ENCODE measurements at regions not wholly inside any gene's neighbourhood (a gene's known extent, or its start where the extent isn't known, plus 50 kb on each side); places are given as distances from the start of the nearest gene placed in this dataset.
"Not testable (repeated sequence)": the region's sequence is repeated elsewhere in the genome, so short reads cannot be mapped to it uniquely, and the experiment has no call there.

DNA sequence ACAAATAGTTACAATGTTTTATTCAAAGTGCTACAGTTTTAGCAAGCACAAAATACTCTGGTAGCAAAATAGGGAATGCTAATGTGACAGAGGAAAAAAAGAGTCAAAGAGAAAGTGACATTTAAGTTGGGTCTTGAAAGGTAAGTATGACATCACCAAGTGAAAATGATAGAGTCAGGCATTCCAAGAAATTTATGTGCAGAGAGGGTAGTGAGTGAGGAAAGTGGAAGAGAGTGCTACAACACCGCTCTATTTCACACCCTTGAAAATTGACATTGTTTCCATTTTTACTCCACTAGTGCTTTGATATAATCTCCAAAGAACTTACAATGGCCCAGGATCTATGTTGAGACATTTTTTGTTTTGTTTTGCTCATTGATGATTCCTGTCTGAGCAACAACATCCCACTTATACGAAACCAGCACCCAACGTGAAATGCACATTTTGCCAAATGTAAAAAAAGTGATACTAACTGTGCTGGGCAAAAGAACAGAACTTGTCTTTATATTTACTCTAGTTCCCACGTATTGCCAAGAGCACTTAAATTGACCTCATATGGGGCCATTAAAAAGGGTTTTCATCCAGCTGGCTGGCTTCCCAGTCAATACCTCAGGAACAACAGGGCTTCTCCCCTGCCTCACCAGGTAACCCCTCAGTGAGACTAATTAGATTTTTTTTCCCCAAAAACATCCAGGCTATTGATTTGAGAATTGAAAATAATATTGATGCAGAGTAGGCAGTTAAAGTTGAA is 206.3 kb upstream of the NR5A2 start:
- DNase-seq (ENCODE audit: extremely low spot score, insufficient read length, low read depth) (no peak), FAIRE-seq (no peak)

DNA sequence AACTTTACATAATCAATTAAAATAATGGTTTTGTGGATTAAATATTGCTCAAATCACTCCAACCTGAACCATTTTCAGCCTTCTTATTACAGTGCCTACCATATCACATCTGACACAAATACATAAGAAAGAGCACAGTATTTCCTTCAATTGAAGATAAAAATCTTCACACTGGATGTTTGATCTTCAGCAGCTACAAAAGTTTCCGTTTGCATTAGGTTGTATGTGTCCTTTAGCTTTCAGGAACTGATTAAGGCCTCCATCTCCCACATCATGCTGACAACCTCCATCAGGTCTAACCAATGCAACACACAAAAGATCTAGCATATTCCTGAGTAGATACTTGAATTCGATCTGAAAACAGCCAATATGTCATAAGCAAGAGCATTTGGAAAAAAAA is 195.1 kb upstream of the NR5A2 start:
- no peak for DNase-seq (ENCODE audit: extremely low spot score, insufficient read length, low read depth)
- no peak for FAIRE-seq

DNA sequence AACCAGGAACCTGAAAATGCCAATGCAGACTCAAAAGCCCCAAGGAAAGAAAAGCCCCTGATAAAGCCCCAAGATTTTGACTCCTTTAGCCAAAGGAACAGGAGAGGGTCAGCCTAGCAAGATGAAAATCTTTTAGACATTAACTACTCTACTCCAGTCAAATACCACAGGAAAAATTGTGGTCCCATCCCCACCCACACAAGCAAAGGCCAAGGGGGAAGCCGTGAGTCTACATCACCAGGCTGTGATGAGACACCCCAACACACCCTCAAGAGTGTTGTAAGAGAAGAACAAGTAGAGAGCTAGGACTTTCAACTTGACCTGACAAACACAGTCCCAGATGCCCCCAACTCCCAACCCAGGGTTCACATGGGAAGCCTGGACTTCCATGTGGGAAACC is 192.8 kb upstream of the NR5A2 start:
- no peak for FAIRE-seq
- DNase-seq (ENCODE audit: extremely low spot score, insufficient read length, low read depth): no peak

DNA sequence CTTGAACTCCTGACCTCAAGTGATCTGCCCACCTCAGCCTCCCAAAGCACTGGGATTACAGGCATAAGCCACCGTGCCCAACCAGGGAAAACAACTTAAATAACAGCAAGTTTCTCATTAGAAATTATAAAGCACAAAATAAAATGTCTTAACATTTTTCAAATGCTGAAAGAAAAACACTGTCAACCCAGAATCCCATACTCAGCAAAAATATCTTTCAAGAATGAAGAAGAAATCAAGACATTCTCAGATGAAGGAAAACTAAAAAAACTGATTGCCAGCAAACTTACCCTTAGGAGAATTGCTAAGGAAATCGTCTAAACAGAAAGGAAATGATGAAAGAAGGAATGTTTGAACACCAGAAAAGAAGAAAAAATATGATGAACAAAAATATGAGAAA is 191.1 kb upstream of the NR5A2 start:
- FAIRE-seq (no peak), DNase-seq (ENCODE audit: extremely low spot score, insufficient read length, low read depth) (no peak)

DNA sequence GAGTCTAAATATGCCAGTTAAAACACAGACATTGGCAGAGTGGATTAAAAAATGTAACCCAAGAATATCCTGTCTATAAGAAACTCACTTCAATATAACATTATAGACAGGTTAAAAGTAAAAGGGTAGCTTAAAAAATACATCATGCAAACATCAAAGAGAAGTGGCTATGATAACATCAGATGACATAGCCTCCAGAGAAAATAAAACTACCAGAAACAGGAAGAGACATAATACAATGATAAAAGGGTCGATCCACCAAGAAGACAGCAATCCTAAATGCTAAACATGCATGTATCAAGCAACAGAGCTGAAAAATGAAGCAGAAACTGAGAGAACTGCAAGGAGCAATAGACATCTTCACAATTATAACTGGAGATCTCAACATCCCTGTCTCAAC is 190.2 kb upstream of the NR5A2 start:
- FAIRE-seq: peak; percentile 41
- no peak for DNase-seq (ENCODE audit: extremely low spot score, insufficient read length, low read depth)

DNA sequence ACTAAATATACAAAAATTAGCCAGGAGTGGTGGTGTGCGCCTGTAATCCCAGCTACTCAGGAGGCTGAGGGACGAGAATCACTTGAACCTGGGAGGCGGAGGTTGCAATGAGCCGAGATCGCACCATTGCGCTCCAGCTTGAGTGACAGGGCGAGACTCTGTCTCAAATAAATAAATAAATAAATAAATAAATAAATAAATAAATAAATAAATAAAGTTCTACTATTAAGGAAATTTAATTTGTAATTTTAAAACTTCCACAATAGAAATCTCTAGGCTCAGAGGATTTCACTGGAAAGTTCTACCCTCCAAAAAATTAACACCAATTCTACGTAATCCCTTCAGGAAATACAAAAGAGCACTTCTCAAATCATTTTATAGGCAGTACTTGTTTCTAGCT is 187.9 kb upstream of the NR5A2 start:
- DNase-seq (ENCODE audit: extremely low spot score, insufficient read length, low read depth); FAIRE-seq: not testable (repeated sequence)

DNA sequence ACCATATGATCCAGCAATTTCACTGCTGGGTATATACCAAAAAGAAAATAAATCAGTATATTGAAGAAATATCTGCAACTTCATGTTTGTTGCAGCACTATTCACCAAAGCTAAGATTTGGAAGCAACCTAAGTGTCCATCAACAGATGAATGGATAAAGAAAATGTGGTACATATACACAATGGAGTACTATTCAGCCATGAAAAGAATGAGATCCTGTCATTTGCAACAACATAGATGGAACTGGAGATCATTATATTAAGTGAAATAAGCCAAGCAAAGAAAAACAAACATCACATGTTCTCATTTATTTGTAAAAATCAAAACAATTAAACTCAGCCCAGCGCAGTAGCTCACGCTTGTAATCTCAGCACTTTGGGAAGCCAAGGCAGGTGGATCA is 184.4 kb upstream of the NR5A2 start:
- FAIRE-seq; DNase-seq (ENCODE audit: extremely low spot score, insufficient read length, low read depth): not testable (repeated sequence)

DNA sequence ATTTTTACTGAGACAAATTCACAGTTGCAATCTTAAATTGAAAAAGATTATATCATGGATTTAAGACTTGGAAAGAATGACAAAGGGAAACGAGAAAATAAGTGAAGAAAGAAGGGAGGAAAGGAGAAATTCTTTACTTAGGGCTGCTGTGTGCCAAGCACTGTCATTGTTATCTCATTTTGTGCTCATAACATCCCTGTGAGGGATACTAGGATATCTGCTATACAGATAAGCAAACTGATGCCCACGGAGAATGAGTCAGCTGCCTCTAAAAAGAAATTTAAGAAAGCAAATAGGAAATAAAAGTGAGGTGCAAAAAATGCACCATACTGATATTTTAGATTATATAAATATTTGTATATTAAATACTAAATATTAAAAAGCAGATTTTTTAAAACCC is 183.6 kb upstream of the NR5A2 start:
- FAIRE-seq: no peak
- no peak for DNase-seq (ENCODE audit: extremely low spot score, insufficient read length, low read depth)

DNA sequence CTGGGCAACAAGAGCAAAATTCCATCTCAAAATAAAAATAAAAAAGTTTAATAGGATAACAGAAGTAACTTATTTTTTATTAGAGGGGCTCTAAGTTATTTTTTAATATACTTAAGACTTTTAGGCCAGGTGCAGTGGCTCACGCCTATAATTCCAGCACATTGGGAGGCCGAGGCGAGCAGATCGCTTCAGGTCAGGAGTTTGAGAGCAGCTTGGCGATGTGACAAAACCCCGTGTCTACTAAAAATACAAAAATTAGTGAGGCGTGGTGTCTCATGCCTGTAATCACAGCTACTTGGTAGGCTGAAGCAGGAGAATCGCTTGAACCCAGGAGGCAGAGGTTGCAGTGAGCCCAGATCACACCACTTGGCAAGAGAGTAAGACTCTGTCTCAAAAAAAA is 180.5 kb upstream of the NR5A2 start:
- FAIRE-seq (no peak), DNase-seq (ENCODE audit: extremely low spot score, insufficient read length, low read depth) (no peak)

DNA sequence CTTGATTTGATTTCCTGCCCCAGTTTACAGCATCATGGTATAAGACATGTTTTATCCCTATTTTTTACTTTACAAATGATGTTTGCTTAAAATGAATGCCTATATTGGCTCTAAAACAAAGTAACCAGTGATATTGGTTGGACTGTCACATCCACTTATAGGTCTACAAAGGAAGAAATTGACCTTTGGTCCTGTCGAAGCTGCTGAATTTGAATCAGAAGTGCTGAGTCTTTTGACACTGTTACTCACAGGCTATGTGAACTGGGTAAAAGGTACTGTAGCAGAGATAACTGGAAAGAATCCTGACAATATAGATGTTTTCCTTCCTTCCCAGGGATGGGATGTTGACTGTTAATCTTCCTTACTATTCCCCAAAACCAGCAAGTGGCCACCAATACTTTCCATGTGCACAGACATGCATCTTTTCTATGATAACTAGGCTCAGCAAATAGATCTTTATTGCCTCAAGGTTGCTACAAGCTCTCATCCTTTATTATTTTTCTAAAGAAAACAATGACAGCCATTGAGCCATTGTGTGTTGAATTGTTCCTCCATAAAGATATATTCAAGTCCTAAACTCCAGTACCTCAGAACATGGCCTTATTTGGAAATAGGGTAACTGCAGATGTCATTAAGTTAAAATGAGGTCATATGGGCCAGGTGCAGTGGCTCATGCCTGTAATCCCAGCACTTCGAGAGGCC is 175.9 kb upstream of the NR5A2 start:
- FAIRE-seq (no peak), DNase-seq (ENCODE audit: extremely low spot score, insufficient read length, low read depth) (no peak)

DNA sequence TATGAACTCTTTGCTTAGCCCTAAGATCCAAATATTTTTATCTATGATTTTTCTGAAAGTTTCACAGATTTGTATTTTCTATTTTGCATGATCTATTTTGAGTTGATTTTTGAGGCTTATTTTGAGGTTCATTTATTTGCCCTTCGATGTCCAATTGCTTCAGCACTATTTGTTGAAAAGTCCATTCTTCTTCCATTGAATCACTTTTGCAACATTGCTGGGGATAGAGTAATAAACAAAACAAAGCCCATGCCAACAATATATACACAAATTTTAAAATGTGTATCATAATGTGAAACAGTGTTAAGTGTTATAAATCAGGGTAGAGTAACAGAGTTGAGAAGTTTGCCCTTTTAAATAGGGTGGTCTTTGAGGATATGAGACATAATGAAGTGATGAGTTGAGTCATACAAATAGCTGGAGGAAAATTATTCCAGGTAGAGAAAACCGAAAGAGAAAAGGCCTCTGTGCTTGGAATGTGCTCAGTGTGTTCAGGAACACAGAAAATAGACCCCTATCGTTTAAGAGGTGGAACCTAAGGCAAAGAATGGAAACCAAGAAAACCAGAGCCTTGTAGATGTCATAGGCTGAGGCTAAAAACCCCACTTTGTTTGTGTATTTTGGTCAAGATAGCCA is 172.7 kb upstream of the NR5A2 start:
- FAIRE-seq (no peak), DNase-seq (ENCODE audit: extremely low spot score, insufficient read length, low read depth) (no peak)

DNA sequence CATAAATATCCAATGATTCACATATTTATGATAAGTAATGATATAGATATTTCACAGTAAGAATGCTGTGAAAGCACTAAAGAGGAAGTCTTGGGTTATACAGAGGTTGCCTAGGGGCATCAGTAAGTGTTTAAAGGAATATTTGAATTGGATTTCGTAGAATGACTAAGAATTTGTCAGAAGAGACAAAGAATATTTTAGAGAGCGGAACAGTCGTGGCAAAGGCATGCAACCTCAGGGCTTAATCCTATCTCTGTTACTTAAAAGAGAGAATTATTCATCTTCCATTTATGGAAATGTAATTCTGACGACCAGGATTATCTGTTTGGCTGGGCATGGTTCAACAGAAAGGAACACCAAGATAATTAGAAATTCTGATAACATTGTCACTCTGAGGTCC is 171.9 kb upstream of the NR5A2 start:
- DNase-seq (ENCODE audit: extremely low spot score, insufficient read length, low read depth) (no peak), FAIRE-seq (no peak)

DNA sequence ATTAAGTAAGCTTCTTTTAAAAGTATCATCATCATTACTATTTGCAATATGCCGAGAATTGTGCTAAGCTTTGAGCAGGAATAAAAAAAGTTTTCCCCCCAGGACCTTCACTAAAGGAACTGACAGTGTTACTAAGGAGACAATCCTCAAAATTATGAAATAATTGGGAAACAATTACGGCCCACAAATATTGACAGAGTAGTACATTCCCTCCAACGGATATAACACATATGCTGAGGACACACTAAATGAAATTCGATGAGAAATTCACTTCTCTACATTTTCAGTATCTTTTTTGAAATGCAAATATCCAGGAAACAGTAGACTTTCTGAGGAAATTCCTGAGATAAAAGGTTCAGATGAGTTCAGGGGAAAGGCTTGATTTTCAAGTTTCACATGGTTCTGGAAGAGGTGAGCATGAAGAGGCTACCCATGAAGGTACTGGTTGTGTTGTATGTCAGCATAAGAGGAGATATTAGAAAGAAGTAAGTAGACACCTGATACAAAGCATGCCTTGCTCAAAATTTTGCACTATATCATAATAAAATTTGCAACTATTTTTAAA is 171.2 kb upstream of the NR5A2 start:
- DNase-seq (ENCODE audit: extremely low spot score, insufficient read length, low read depth): no peak
- FAIRE-seq: no peak

DNA sequence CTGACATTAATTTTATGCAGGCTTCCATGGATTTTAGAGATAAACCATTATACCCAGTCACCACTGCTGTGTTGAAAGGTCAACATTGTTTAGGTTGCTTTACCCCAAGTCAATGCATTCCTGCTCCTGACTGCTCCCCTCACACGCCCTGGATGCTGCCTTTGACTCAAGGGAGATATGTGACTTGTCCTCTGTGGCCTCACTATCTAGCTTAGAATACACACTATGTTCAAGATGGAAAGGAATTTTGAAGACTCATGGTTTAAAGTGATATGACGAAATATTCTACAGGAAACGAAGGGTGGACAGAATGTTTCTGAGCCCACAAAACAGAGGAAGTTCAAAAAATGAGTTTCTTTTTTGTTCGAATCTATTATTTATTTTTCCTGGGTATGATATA is 170.4 kb upstream of the NR5A2 start:
- no peak for FAIRE-seq
- DNase-seq (ENCODE audit: extremely low spot score, insufficient read length, low read depth): no peak

DNA sequence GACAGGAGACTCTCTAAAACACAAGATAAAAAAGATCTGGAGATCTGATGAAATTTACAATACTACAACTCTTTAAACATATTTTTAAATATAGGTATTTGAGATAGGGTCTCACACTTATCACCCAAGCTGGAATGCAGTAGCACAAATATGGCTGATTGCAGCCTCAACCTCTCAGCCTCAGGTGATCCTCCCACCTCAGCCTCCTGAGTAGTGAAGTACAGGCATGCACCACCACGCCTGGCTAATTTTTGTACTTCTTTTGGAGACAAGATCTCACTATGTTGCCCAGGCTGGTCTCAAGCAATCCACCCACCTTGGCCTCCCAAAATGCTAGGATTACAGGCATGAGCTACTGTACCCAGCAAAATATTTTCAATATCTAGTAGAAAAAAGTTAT is 170.0 kb upstream of the NR5A2 start:
- no peak for DNase-seq (ENCODE audit: extremely low spot score, insufficient read length, low read depth)
- FAIRE-seq: no peak

DNA sequence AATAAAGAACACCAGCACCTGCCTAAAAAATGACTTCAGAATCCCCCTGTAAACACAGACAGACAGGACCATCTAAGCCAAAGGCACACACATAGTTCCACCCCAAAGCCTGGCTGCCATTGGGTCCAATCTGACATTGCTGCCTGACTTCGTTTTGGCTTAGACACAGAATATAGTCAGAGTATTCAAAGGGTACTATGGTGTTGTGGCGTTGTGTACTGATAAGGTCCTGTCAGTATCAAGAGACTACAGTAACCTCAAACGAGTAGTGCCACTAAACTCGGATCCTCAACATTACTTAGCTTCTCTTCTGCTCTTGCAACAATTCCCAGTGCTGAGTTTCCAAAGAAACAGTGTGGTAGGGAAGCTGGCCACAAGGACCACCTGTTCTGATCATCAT is 169.3 kb upstream of the NR5A2 start:
- DNase-seq (ENCODE audit: extremely low spot score, insufficient read length, low read depth) (no peak), FAIRE-seq (no peak)

DNA sequence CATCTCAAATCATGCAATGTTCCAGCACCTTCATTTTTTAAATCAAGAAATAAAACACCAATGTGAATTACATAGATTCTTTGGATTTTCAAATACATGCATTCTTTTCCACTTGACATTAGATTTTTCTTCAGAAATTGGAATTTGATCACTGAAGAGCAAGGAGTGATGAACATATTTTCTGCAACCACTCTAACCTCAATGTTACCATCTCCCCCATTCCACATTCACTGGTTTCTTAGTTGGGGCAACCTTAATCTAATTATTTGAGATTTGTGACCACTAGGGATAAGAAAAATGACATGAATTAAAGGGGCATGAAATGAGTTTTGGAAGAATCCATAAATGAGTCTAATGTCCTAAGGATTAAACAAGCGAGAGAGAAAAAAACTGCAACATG is 168.7 kb upstream of the NR5A2 start:
- DNase-seq (ENCODE audit: extremely low spot score, insufficient read length, low read depth) (no peak), FAIRE-seq (no peak)

DNA sequence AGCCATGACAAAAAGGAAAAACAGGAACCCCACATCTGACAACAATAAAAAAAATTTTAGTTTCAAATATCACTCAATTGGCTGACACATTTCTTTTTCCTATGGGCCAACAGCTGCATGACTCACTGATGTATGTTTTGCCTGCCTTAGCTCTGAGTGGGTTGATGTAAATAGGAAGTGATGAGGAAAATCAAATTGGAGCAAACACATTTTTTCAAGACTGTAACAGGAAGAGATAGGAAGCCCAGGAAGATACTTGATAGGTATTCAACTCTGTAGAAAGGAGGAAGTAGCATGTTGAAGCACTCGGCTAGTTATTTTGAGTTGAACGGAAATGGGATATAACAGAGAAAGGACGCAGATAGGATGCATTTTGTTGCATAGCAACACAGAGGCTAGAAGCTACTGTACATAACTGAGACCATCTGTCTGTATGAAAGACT is 168.0 kb upstream of the NR5A2 start:
- no peak for FAIRE-seq
- DNase-seq (ENCODE audit: extremely low spot score, insufficient read length, low read depth): no peak

DNA sequence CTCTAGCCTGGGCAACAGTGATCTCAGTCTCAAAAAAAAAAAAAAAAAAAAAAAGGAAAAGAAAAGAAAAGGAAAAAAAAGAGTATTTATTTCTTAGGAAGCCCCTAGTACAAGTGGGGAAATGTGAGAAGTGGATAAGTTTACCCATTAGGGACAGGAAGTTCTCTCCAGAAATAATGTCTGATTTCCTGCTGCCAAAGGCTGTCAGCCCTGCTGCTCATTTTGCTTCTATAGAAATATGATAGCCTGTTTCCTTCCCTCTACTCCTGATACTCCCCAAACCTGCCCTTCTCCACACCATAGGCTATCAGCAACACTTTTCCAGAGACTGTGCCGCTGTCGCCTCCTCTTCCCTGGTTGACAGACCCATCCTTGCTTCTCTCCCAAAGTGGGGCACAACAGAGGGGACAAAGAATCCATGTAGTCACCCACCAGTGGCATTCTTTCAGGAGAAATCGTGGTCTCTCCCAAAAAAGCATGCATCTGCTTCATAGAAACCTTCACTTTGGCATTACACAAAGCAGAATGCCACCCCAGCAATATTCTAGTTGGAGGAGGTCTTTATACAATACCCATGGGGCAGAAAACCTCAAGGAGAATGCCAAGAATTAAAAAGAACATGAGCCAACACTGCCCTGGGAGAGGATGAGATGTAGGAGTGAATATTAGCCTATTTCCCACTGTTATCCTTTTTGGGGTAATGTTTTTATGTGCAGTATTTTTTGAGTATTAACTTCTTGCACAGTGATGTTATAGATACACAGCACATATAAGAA is 166.3 kb upstream of the NR5A2 start:
- FAIRE-seq: no peak
- DNase-seq (ENCODE audit: extremely low spot score, insufficient read length, low read depth): no peak

DNA sequence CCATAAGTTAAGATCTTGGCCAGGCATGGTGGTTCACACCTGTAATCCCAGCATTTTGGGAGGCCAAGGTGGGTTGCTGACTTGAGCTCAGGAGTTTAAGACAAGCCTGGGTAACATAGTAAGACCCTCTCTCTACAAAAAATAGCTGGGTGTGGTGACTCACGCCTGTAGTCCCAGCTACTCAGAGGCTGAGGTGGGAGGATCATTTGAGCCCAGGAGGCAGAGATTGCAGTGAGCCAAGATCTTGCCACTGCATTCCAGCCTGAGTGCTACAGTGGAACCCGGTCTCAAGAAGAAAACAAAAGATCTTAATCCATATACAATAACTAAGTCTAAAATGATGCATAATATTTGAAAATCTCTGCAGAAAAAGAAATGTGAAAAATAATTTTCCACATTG is 165.5 kb upstream of the NR5A2 start:
- DNase-seq (ENCODE audit: extremely low spot score, insufficient read length, low read depth): no peak

More for the DNA sequence above, 165.5 kb upstream of the NR5A2 start:
- no peak for FAIRE-seq

Data from GM18507 (cell line).